H9 (cell line): ENCODE measurements at regions not wholly inside any gene's neighbourhood (a gene's known extent, or its start where the extent isn't known, plus 50 kb on each side); places are given as distances from the start of the nearest gene placed in this dataset.

Source experiments
- DNase-seq: peaks from one replicate; pipeline ENCODE4 v3.0.0-alpha.2; 2017
- H2AFZ ChIP-seq: one replicate; pipeline ENCODE4 v1.6.1; 2013; ENCODE audit warnings: mild to moderate bottlenecking, low read length, control low read depth, moderate library complexity
- H2AK5ac ChIP-seq: 2 replicates; pipeline ENCODE4 v1.6.1; 2013; ENCODE audit warnings: low read length, control low read depth, mixed read lengths; ENCODE audit not compliant: insufficient read length
- H2BK120ac ChIP-seq: one replicate; pipeline ENCODE4 v1.6.1; 2013; ENCODE audit warnings: low read depth, mild to moderate bottlenecking, low read length, control low read depth, inconsistent platforms; ENCODE audit not compliant: poor library complexity, severe bottlenecking
- H2BK12ac ChIP-seq: 2 replicates; pipeline ENCODE4 v1.6.1; 2013; ENCODE audit warnings: low read length, control low read depth, mixed read lengths, low read depth; ENCODE audit not compliant: insufficient read length
- H2BK15ac ChIP-seq: 2 replicates; pipeline ENCODE4 v1.6.1; 2013; ENCODE audit warnings: low read depth, low read length, control low read depth
- H2BK20ac ChIP-seq: one replicate; pipeline ENCODE4 v1.6.1; 2013; ENCODE audit warnings: low read depth, mild to moderate bottlenecking, low read length, control low read depth, inconsistent platforms; ENCODE audit not compliant: poor library complexity, severe bottlenecking
- H2BK5ac ChIP-seq: 2 replicates; pipeline ENCODE4 v1.6.1; 2013; ENCODE audit warnings: low read length, control low read depth, mixed read lengths; ENCODE audit not compliant: insufficient read length
- H3K14ac ChIP-seq: 2 replicates; pipeline ENCODE4 v1.6.1; 2013; ENCODE audit warnings: low read length, control low read depth; ENCODE audit not compliant: insufficient read depth
- H3K18ac ChIP-seq: 2 replicates; pipeline ENCODE4 v1.6.1; 2013; ENCODE audit warnings: low read depth, mild to moderate bottlenecking, mixed read lengths, low read length, control low read depth; ENCODE audit not compliant: insufficient read length
- H3K23ac ChIP-seq: 2 replicates; pipeline ENCODE4 v1.6.1; 2013; ENCODE audit warnings: low read length, control low read depth, mixed read lengths, low read depth; ENCODE audit not compliant: insufficient read length
- H3K23me2 ChIP-seq: 2 replicates; pipeline ENCODE4 v1.6.1; 2013; ENCODE audit warnings: low read depth, mild to moderate bottlenecking, mixed read lengths, low read length, control low read depth; ENCODE audit not compliant: insufficient read length, poor library complexity, severe bottlenecking
- H3K27ac ChIP-seq: 2 replicates; pipeline ENCODE4 v1.5.1; 2013; ENCODE audit warnings: low read length, control low read depth, mixed read lengths, low read depth; ENCODE audit not compliant: insufficient read length
- H3K27me3 ChIP-seq: 2 replicates; pipeline ENCODE4 v1.6.1; 2013; ENCODE audit warnings: low read length, control low read depth, inconsistent platforms; ENCODE audit not compliant: insufficient read depth
- H3K4ac ChIP-seq: 2 replicates; pipeline ENCODE4 v1.6.1; 2013; ENCODE audit warnings: low read depth, mild to moderate bottlenecking, control low read depth, inconsistent platforms, low read length, moderate library complexity
- H3K4me1 ChIP-seq: 2 replicates; pipeline ENCODE4 v1.6.1; 2013; ENCODE audit warnings: low read length, control low read depth, inconsistent platforms; ENCODE audit not compliant: insufficient read depth
- H3K4me2 ChIP-seq: 2 replicates; pipeline ENCODE4 v1.6.1; 2013; ENCODE audit warnings: low read length, control low read depth, mixed read lengths; ENCODE audit not compliant: insufficient read length, insufficient read depth
- H3K56ac ChIP-seq: 2 replicates; pipeline ENCODE4 v1.6.1; 2013; ENCODE audit warnings: low read depth, mild to moderate bottlenecking, mixed read lengths, low read length, control low read depth; ENCODE audit not compliant: insufficient read length
- H3K79me1 ChIP-seq: 2 replicates; pipeline ENCODE4 v1.6.1; 2013; ENCODE audit warnings: low read depth, mild to moderate bottlenecking, moderate library complexity, low read length, control low read depth, inconsistent platforms; ENCODE audit not compliant: insufficient read depth, poor library complexity, severe bottlenecking
- H3K79me2 ChIP-seq: 2 replicates; pipeline ENCODE4 v1.6.1; 2013; ENCODE audit warnings: low read length, control low read depth, inconsistent platforms; ENCODE audit not compliant: insufficient read depth
- H3K9ac ChIP-seq: 2 replicates; pipeline ENCODE4 v1.6.1; 2013; ENCODE audit warnings: low read length, control low read depth, mixed read lengths; ENCODE audit not compliant: insufficient read length; ENCODE audit errors: extremely low read depth
- H3K9me3 ChIP-seq: one replicate; pipeline ENCODE4 v1.6.1; 2013; ENCODE audit warnings: low read depth, low read length, inconsistent platforms; ENCODE audit not compliant: control insufficient read depth
- H3T11ph ChIP-seq: one replicate; pipeline ENCODE4 v1.6.1; 2013; ENCODE audit warnings: mild to moderate bottlenecking, low read length, control low read depth, inconsistent platforms
- H4K20me1 ChIP-seq: one replicate; pipeline ENCODE4 v1.6.1; 2013; ENCODE audit not compliant: control insufficient read depth, insufficient read length, insufficient read depth
- H4K5ac ChIP-seq: 2 replicates; pipeline ENCODE4 v1.6.1; 2013; ENCODE audit warnings: low read depth, mild to moderate bottlenecking, mixed read lengths, low read length, control low read depth; ENCODE audit not compliant: insufficient read length
- H4K8ac ChIP-seq: replicated peaks from 2 replicates; pipeline ENCODE4 v1.6.1; 2013; ENCODE audit warnings: low read length, control low read depth, mixed read lengths, low read depth; ENCODE audit not compliant: insufficient read length
- H4K91ac ChIP-seq: 2 replicates; pipeline ENCODE4 v1.6.1; 2013; ENCODE audit warnings: low read depth, mild to moderate bottlenecking, moderate library complexity, mixed read lengths, low read length, control low read depth; ENCODE audit not compliant: insufficient read length
- H3K27ac Mint-ChIP-seq, 3 experiments: 2 replicates in 2 of 3; 3 replicates in 1 of 3; pipeline ENCODE4 v1.8.0; 2020 to 2021; ENCODE audit warnings: mixed read lengths in 3 of 3, mild to moderate bottlenecking in 1 of 3, moderate library complexity in 1 of 3
- H3K27me3 Mint-ChIP-seq: 2 replicates; pipeline ENCODE4 v1.8.0; 2021; ENCODE audit warnings: low read depth, mild to moderate bottlenecking, moderate library complexity, mixed read lengths
- H3K36me3 Mint-ChIP-seq, 3 experiments: 2 replicates in 2 of 3; 3 replicates in 1 of 3; pipeline ENCODE4 v1.8.0; 2020 to 2021; ENCODE audit warnings: low read depth in 3 of 3, mixed read lengths in 3 of 3; ENCODE audit not compliant: insufficient read depth in 1 of 3
- H3K4me1 Mint-ChIP-seq, 2 experiments: 2 replicates each; pipeline ENCODE4 v1.8.0; 2020; ENCODE audit warnings: mixed read lengths in 2 of 2
- H3K4me3 Mint-ChIP-seq, 2 experiments: 2 replicates in 1 of 2; 3 replicates in 1 of 2; pipeline ENCODE4 v1.8.0; 2020 to 2021; ENCODE audit warnings: mild to moderate bottlenecking in 2 of 2, mixed read lengths in 2 of 2, moderate library complexity in 1 of 2
- H3K9me3 Mint-ChIP-seq, 2 experiments: 2 replicates in 1 of 2; 3 replicates in 1 of 2; pipeline ENCODE4 v1.8.0; 2020; ENCODE audit warnings: mild to moderate bottlenecking in 2 of 2, mixed read lengths in 2 of 2, moderate library complexity in 1 of 2
- CTCF ChIP-seq: fragments of 200-600 bp; sonication (generic); conservative IDR thresholded peaks from 3 replicates; pipeline ENCODE4 v1.8.0; 2021; ENCODE audit warnings: antibody characterized with exemption, mild to moderate bottlenecking
- WGBS: extraction: QIAGEN DNeasy Blood & Tissue Kit; methylation state at CpG from one replicate; pipeline ENCODE4 v1.1.7; 2013; ENCODE audit warnings: missing lambda C conversion rate, low lambda C conversion rate, mixed read lengths; ENCODE audit not compliant: insufficient read length; ENCODE audit errors: extremely low coverage; 5-methylcytosine and 5-hydroxymethylcytosine counted together

- peaks cover 18% of the 10 kb centered on the region for H3K27me3 Mint-ChIP-seq
- no peaks in the 10 kb centered on the region; a peak in 1 of 7 replicates for H3K36me3 Mint-ChIP-seq
- Histone ChIP-seq H2BK20ac (no peak overlapping the region), H3K4me1 (no peaks in the 10 kb centered on the region; the same call in 1 of the 2 replicates), H4K20me1 (no peaks in the 10 kb centered on the region), H3K79me2 (no peaks in the 10 kb centered on the region), H3T11ph (no peak overlapping the region), H2AK5ac (no peak overlapping the region), H2AFZ (no peak overlapping the region), H2BK120ac (no peak overlapping the region), H4K5ac (no peak overlapping the region), H3K27ac (no peak overlapping the region), H2BK5ac (no peak overlapping the region), H3K23me2 (no peaks in the 10 kb centered on the region), H3K56ac (no peak overlapping the region), H3K27me3 (no peaks in the 10 kb centered on the region), H3K23ac (no peak overlapping the region), H4K91ac (no peak overlapping the region), H3K18ac (no peak overlapping the region), H3K4me2 (no peak overlapping the region), H3K79me1 (no peaks in the 10 kb centered on the region), H2BK12ac (no peak overlapping the region), H4K8ac (no peak overlapping the region), H2BK15ac (no peak overlapping the region), H3K14ac (no peak overlapping the region), H3K9me3 (no peaks in the 10 kb centered on the region), H3K9ac (no peak overlapping the region), H3K4ac (no peak overlapping the region)
- no peak overlapping the region; a peak in 1 of 7 replicates for H3K27ac Mint-ChIP-seq
- no CpG with 5 or more reads among the region's 8 CpGs for WGBS
- no peak for DNase-seq
- peaks cover 37% of the 10 kb centered on the region in 2 experiments for H3K4me1 Mint-ChIP-seq
- H3K9me3 Mint-ChIP-seq, result no peaks in the 10 kb centered on the region
- no peak overlapping the region for H3K4me3 Mint-ChIP-seq
- TF ChIP-seq CTCF, result no peak
These were observed 143.9 kb downstream of the SHOX start for GRCh38 chrX:774536-774935.
